Activated naive CD8-positive, alpha-beta T cell treated with anti-CD3 and anti-CD28 coated beads, Interleukin-2, amount 50 U/mL, for 24 hours (primary cell): ENCODE measurements at regions not wholly inside any gene's neighbourhood (a gene's known extent, or its start where the extent isn't known, plus 50 kb on each side); places are given as distances from the start of the nearest gene placed in this dataset.

Experiments
- ATAC-seq: fragments of 150-1000 bp; cut with Tn5 transposase; one replicate; pipeline ENCODE4 v1.10.0; 2021
- DNase-seq: peaks from one replicate; pipeline ENCODE4 v3.0.0; 2021
- H3K27ac Mint-ChIP-seq: one replicate; pipeline ENCODE4 v1.8.0; 2021; ENCODE audit warnings: mild to moderate bottlenecking, mixed read lengths
- H3K27me3 Mint-ChIP-seq: one replicate; pipeline ENCODE4 v1.8.0; 2021; ENCODE audit warnings: mixed read lengths
- H3K36me3 Mint-ChIP-seq: one replicate; pipeline ENCODE4 v1.8.0; 2021; ENCODE audit warnings: low read depth, mixed read lengths
- H3K4me1 Mint-ChIP-seq: one replicate; pipeline ENCODE4 v1.8.0; 2021; ENCODE audit warnings: mixed read lengths
- H3K4me3 Mint-ChIP-seq: one replicate; pipeline ENCODE4 v1.8.0; 2021; ENCODE audit warnings: mild to moderate bottlenecking, moderate library complexity, mixed read lengths
- H3K9me3 Mint-ChIP-seq: one replicate; pipeline ENCODE4 v1.8.0; 2021; ENCODE audit warnings: mixed read lengths

GRCh38 chr11:15765530-15765929, 590.8 kb downstream of the SOX6 start:
- H3K9me3 Mint-ChIP-seq: no peaks in the 10 kb centered on the region
- DNase-seq: no peak
- no peak for ATAC-seq
- H3K4me1 Mint-ChIP-seq: no peaks in the 10 kb centered on the region
- H3K4me3 Mint-ChIP-seq: no peak overlapping the region
- H3K27ac Mint-ChIP-seq: no peak overlapping the region
- H3K27me3 Mint-ChIP-seq: no peaks in the 10 kb centered on the region
- H3K36me3 Mint-ChIP-seq: no peaks in the 10 kb centered on the region

- H3K27me3 Mint-ChIP-seq: peaks cover 6% of the 10 kb centered on the region
- DNase-seq (no peak), ATAC-seq (no peak)
- no peaks in the 10 kb centered on the region for H3K4me1 Mint-ChIP-seq
- H3K4me3 Mint-ChIP-seq: no peak overlapping the region
- no peaks in the 10 kb centered on the region for H3K36me3 Mint-ChIP-seq
- no peak overlapping the region for H3K27ac Mint-ChIP-seq
- no peaks in the 10 kb centered on the region for H3K9me3 Mint-ChIP-seq
Observed at GRCh38 chr11:15768321-15768720, 588.0 kb downstream of the SOX6 start.

GRCh38 chr11:15769203-15769602, 587.1 kb downstream of the SOX6 start:
- Mint-ChIP-seq H3K36me3 (no peaks in the 10 kb centered on the region), H3K27ac (no peak overlapping the region), H3K4me1 (no peaks in the 10 kb centered on the region), H3K4me3 (no peak overlapping the region), H3K9me3 (no peaks in the 10 kb centered on the region), H3K27me3 (peaks cover 6% of the 10 kb centered on the region)
- DNase-seq (no peak), ATAC-seq (no peak)

- ATAC-seq: no peak
- peak; percentile 24 for DNase-seq
- Mint-ChIP-seq H3K27ac (no peak overlapping the region), H3K4me1 (no peaks in the 10 kb centered on the region), H3K9me3 (no peaks in the 10 kb centered on the region), H3K27me3 (peaks cover 8% of the 10 kb centered on the region), H3K36me3 (no peaks in the 10 kb centered on the region), H3K4me3 (no peak overlapping the region)
Observed at GRCh38 chr11:15770798-15771414, 585.4 kb downstream of the SOX6 start.

GRCh38 chr11:15772547-15772946, 583.8 kb downstream of the SOX6 start:
- Mint-ChIP-seq H3K9me3 (no peaks in the 10 kb centered on the region), H3K27me3 (peaks cover 8% of the 10 kb centered on the region), H3K36me3 (no peaks in the 10 kb centered on the region), H3K4me1 (no peaks in the 10 kb centered on the region), H3K4me3 (no peak overlapping the region), H3K27ac (no peak overlapping the region)
- no peak for ATAC-seq
- DNase-seq: no peak

GRCh38 chr11:15772981-15773380, 583.4 kb downstream of the SOX6 start:
- Mint-ChIP-seq H3K27me3 (peaks cover 8% of the 10 kb centered on the region), H3K36me3 (no peaks in the 10 kb centered on the region), H3K27ac (no peak overlapping the region), H3K4me1 (no peaks in the 10 kb centered on the region), H3K4me3 (no peak overlapping the region), H3K9me3 (no peaks in the 10 kb centered on the region)
- ATAC-seq (no peak), DNase-seq (no peak)

GRCh38 chr11:15773476-15774387, 582.6 kb downstream of the SOX6 start:
- Mint-ChIP-seq H3K27ac (no peak overlapping the region), H3K36me3 (no peaks in the 10 kb centered on the region), H3K9me3 (no peaks in the 10 kb centered on the region), H3K4me1 (no peaks in the 10 kb centered on the region), H3K27me3 (peaks cover 8% of the 10 kb centered on the region), H3K4me3 (no peak overlapping the region)
- no peak for ATAC-seq
- no peak for DNase-seq

GRCh38 chr11:15774388-15774939, 581.9 kb downstream of the SOX6 start:
- no peak overlapping the region for H3K27ac Mint-ChIP-seq
- no peak overlapping the region for H3K4me3 Mint-ChIP-seq
- no peak for ATAC-seq
- no peaks in the 10 kb centered on the region for H3K9me3 Mint-ChIP-seq
- no peak for DNase-seq
- no peaks in the 10 kb centered on the region for H3K4me1 Mint-ChIP-seq
- peaks cover 8% of the 10 kb centered on the region for H3K27me3 Mint-ChIP-seq
- H3K36me3 Mint-ChIP-seq: no peaks in the 10 kb centered on the region

- H3K27ac Mint-ChIP-seq: no peak overlapping the region
- no peaks in the 10 kb centered on the region for H3K36me3 Mint-ChIP-seq
- DNase-seq (no peak), ATAC-seq (peak; percentile 26)
- no peaks in the 10 kb centered on the region for H3K9me3 Mint-ChIP-seq
- no peaks in the 10 kb centered on the region for H3K4me1 Mint-ChIP-seq
- H3K4me3 Mint-ChIP-seq: no peak overlapping the region
- peaks cover 8% of the 10 kb centered on the region for H3K27me3 Mint-ChIP-seq
Observed at GRCh38 chr11:15775015-15775541, 581.3 kb downstream of the SOX6 start.

- no peak overlapping the region for H3K4me3 Mint-ChIP-seq
- ATAC-seq (no peak), DNase-seq (no peak)
- no peaks in the 10 kb centered on the region for H3K4me1 Mint-ChIP-seq
- H3K27me3 Mint-ChIP-seq: peaks cover 10% of the 10 kb centered on the region
- H3K36me3 Mint-ChIP-seq: no peaks in the 10 kb centered on the region
- no peaks in the 10 kb centered on the region for H3K9me3 Mint-ChIP-seq
- H3K27ac Mint-ChIP-seq: no peak overlapping the region
Observed at GRCh38 chr11:15775797-15776196, 580.5 kb downstream of the SOX6 start.

- no peaks in the 10 kb centered on the region for H3K36me3 Mint-ChIP-seq
- no peak overlapping the region for H3K27ac Mint-ChIP-seq
- DNase-seq: no peak
- no peaks in the 10 kb centered on the region for H3K4me1 Mint-ChIP-seq
- H3K27me3 Mint-ChIP-seq: peaks cover 4% of the 10 kb centered on the region
- H3K4me3 Mint-ChIP-seq: no peak overlapping the region
- ATAC-seq: no peak
- no peaks in the 10 kb centered on the region for H3K9me3 Mint-ChIP-seq
Observed at GRCh38 chr11:15776366-15776765, 580.0 kb downstream of the SOX6 start.

- Mint-ChIP-seq H3K27ac (no peak overlapping the region), H3K36me3 (no peaks in the 10 kb centered on the region), H3K27me3 (peaks cover 4% of the 10 kb centered on the region), H3K4me1 (no peaks in the 10 kb centered on the region), H3K4me3 (no peak overlapping the region), H3K9me3 (no peaks in the 10 kb centered on the region)
- ATAC-seq (no peak), DNase-seq (no peak)
Observed at GRCh38 chr11:15779518-15779917, 576.8 kb downstream of the SOX6 start.

- Mint-ChIP-seq H3K4me3 (no peak overlapping the region), H3K36me3 (no peaks in the 10 kb centered on the region), H3K27ac (no peak overlapping the region), H3K9me3 (no peaks in the 10 kb centered on the region), H3K27me3 (peaks cover 2% of the 10 kb centered on the region), H3K4me1 (no peaks in the 10 kb centered on the region)
- ATAC-seq (no peak), DNase-seq (no peak)
Observed at GRCh38 chr11:15780382-15780781, 576.0 kb downstream of the SOX6 start.

GRCh38 chr11:15780837-15781236, 575.5 kb downstream of the SOX6 start:
- no peak for ATAC-seq

GRCh38 chr11:15783619-15784018, 572.7 kb downstream of the SOX6 start:
- no peaks in the 10 kb centered on the region for H3K36me3 Mint-ChIP-seq
- no peak overlapping the region for H3K4me3 Mint-ChIP-seq
- peaks cover 2% of the 10 kb centered on the region for H3K27me3 Mint-ChIP-seq
- H3K4me1 Mint-ChIP-seq: no peaks in the 10 kb centered on the region
- peak overlapping the region; percentile 31 for H3K27ac Mint-ChIP-seq
- no peaks in the 10 kb centered on the region for H3K9me3 Mint-ChIP-seq
- no peak for ATAC-seq
- DNase-seq: no peak

More at GRCh38 chr11:15780837-15781236, 575.5 kb downstream of the SOX6 start:
- Mint-ChIP-seq H3K27me3 (peaks cover 2% of the 10 kb centered on the region), H3K27ac (no peak overlapping the region), H3K36me3 (no peaks in the 10 kb centered on the region), H3K9me3 (no peaks in the 10 kb centered on the region), H3K4me1 (no peaks in the 10 kb centered on the region), H3K4me3 (no peak overlapping the region)
- no peak for DNase-seq
